22Rv1 (cell line): ENCODE measurements at regions not wholly inside any gene's neighbourhood (a gene's known extent, or its start where the extent isn't known, plus 50 kb on each side); places are given as distances from the start of the nearest gene placed in this dataset.

Experiments used
- CTCF ChIP-seq: fragments of 450-650 bp; IDR thresholded peaks from 2 replicates; pipeline ENCODE4 v1.5.1; 2017; ENCODE audit warnings: mild to moderate bottlenecking
- ZFX ChIP-seq: fragments of 450-650 bp; IDR thresholded peaks from 2 replicates; pipeline ENCODE4 v1.6.1; 2017; ENCODE audit warnings: antibody characterized with exemption, borderline replicate concordance

DNA sequence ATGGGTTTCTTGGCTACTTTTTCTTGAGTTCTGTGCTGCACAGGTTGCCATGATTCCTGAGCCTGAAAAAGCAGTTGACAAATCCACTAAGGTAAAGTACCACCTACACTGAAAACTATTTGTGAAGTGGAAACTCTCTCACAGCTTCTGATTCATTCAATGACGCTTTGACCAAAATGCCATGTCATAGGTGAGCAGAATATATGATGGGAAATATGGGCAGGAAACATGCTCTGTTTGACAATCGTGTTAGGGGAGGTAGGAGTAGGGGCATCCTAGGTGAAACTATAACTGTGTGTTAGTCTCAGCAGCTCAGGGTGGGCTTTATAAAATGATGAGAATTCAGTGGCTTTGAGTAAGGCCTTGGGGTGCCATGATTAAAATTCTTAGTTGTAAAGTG, 69.6 kb upstream of the ELMO1 start:
- no peak for TF ChIP-seq CTCF
- no peak for TF ChIP-seq ZFX
